ENCODE measurements at regions not wholly inside any gene's neighbourhood (a gene's known extent, or its start where the extent isn't known, plus 50 kb on each side); places are given as distances from the start of the nearest gene placed in this dataset.

DNA sequence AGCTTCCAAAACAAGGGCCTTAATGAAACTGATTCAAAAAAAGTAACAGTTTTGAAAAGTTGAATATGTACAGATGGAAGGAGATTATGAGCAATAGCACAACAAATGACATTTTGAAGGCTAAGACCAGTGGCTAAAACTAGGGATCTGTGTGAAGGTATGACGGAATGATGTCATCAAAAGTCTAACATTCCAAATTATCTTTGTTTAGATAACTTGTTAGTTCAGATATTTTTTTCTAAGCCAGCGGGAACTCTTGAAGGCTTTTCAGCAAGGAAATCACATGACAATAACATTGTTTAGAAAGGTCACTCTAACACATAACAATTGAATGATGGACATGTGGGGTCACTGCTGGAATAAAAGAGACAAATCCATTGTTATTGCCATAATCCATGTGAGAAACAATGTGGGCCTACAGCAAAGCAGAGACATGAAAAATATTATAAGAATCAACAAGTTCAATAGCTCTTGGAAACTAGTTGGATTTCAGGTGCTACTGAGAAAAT lies 260.5 kb downstream of the CASP12 start:
- no peak overlapping the region for H3K4me3 ChIP-seq (ENCODE audit: low read depth, low read length)
- no peak for DNase-seq
- no peak overlapping the region for H3K27ac ChIP-seq
- H3K36me3 ChIP-seq (replicated peaks), result no peaks in the 10 kb centered on the region
- in situ Hi-C loops (cut with HindIII; ENCODE audit: low pct_ligation_motif_present, low sequenced_read_pairs), result no loop called here
- H3K27me3 ChIP-seq (replicated peaks), result no peaks in the 10 kb centered on the region
- TF ChIP-seq CTCF (IDR thresholded peaks at IDR 0.05; ENCODE audit: low read depth, low read length, missing control alignments), result no peak

DNA sequence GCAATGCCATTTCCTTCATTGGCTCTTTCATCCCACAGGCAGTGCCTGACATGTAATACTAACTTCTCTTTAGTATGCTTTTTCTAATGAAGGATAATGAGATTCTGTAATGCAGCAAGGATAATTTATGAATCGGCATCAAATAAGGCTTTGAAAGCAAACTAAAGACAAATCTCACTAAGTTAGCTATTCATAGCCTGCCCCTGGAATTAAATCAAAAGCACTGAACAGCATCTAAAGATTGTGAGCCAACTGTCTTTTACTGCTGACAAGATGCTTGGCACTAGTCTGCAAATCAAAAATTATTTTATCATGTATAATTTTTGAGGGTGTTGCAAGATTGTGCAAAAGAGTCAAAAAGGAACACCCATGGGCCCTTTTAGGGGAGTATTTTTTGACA lies 265.0 kb downstream of the CASP12 start:
- TF ChIP-seq CTCF (IDR thresholded peaks at IDR 0.05; ENCODE audit: low read depth, low read length, missing control alignments), result no peak
- no peak for DNase-seq
- Histone ChIP-seq H3K27ac (no peak overlapping the region), H3K36me3 (replicated peaks) (no peaks in the 10 kb centered on the region), H3K27me3 (replicated peaks) (no peaks in the 10 kb centered on the region), H3K4me3 (ENCODE audit: low read depth, low read length) (no peak overlapping the region)
- in situ Hi-C loops (cut with HindIII; ENCODE audit: low pct_ligation_motif_present, low sequenced_read_pairs), result no loop called here

DNA sequence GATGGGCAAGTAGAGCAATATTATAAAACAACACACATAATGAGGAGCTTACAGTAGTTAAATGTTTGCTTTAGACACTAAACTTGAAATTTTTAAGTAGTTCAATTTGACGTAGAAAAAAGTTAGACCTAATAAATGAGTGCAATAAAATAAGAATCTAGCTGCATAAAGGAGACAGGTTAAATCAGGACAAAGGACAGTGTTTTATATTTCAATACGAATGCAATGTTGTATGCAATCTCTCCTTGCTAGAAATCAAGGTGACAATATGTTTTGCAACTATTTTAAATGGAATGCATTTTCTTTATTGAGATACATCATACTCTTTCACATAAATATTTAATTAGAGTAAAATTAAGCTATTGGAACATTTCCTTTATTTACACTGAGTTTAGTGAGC lies 267.9 kb downstream of the CASP12 start:
- Histone ChIP-seq H3K4me3 (ENCODE audit: low read depth, low read length) (no peak overlapping the region), H3K27me3 (replicated peaks) (no peaks in the 10 kb centered on the region), H3K36me3 (replicated peaks) (no peaks in the 10 kb centered on the region), H3K27ac (no peak overlapping the region)
- TF ChIP-seq CTCF (IDR thresholded peaks at IDR 0.05; ENCODE audit: low read depth, low read length, missing control alignments), result no peak
- in situ Hi-C loops (cut with HindIII; ENCODE audit: low pct_ligation_motif_present, low sequenced_read_pairs), result no loop called here
- no peak for DNase-seq

GRCh38 chr11:104625246-104625645 lies 273.0 kb downstream of the CASP12 start:
- Histone ChIP-seq H3K4me3 (ENCODE audit: low read depth, low read length) (no peak overlapping the region), H3K27me3 (replicated peaks) (no peaks in the 10 kb centered on the region), H3K36me3 (replicated peaks) (no peaks in the 10 kb centered on the region), H3K27ac (no peak overlapping the region)
- in situ Hi-C loops (cut with HindIII; ENCODE audit: low pct_ligation_motif_present, low sequenced_read_pairs), result no loop called here
- TF ChIP-seq CTCF (IDR thresholded peaks at IDR 0.05; ENCODE audit: low read depth, low read length, missing control alignments), result no peak
- peak; percentile 11 for DNase-seq

- H3K27ac ChIP-seq, result peak overlapping the region; percentile 23
- no peak overlapping the region for H3K4me3 ChIP-seq (ENCODE audit: low read depth, low read length)
- in situ Hi-C loops (cut with HindIII; ENCODE audit: low pct_ligation_motif_present, low sequenced_read_pairs), result no loop called here
- TF ChIP-seq CTCF (IDR thresholded peaks at IDR 0.05; ENCODE audit: low read depth, low read length, missing control alignments), result no peak
- H3K27me3 ChIP-seq (replicated peaks), result no peaks in the 10 kb centered on the region
- no peak for DNase-seq
- H3K36me3 ChIP-seq (replicated peaks), result no peaks in the 10 kb centered on the region
Observed at GRCh38 chr11:104624021-104624420, 274.2 kb downstream of the CASP12 start.

GRCh38 chr11:104623518-104623917 lies 274.7 kb downstream of the CASP12 start:
- TF ChIP-seq CTCF (IDR thresholded peaks at IDR 0.05; ENCODE audit: low read depth, low read length, missing control alignments), result no peak
- no peaks in the 10 kb centered on the region for H3K27me3 ChIP-seq (replicated peaks)
- no peak overlapping the region for H3K4me3 ChIP-seq (ENCODE audit: low read depth, low read length)
- peak overlapping the region; percentile 73 for H3K27ac ChIP-seq
- in situ Hi-C loops (cut with HindIII; ENCODE audit: low pct_ligation_motif_present, low sequenced_read_pairs), result no loop called here
- H3K36me3 ChIP-seq (replicated peaks), result no peaks in the 10 kb centered on the region
- peak; percentile 27 for DNase-seq
